ENCODE measurements at regions not wholly inside any gene's neighbourhood (a gene's known extent, or its start where the extent isn't known, plus 50 kb on each side); places are given as distances from the start of the nearest gene placed in this dataset.

DNA sequence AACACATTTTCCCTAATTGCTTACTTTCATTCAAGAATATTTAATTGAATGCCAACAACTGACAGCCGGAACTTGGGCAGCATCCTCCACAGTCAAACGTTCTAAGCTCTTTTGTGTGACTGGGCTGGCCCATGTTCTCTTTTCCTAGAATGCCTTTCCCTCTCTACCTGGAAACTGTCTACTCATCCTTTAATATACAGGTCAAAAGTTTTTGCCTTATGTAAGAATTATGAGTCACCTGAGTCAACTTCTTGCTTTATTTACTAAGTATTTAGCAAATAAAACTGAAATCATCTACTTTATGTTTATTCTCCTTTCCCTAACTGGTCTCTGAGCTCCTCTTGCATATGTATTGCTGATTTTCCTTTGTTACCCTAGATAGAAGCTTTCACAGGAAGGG, 172.2 kb downstream of the CHRM3 start:
- Mint-ChIP-seq H3K9me3 (no peaks in the 10 kb centered on the region), H3K36me3 (ENCODE audit: low read depth) (no peaks in the 10 kb centered on the region), H3K27me3 (no peaks in the 10 kb centered on the region), H3K27ac (no peak overlapping the region), H3K4me3 (no peak overlapping the region), H3K4me1 (no peaks in the 10 kb centered on the region)
- ChIA-PET CTCF (no interaction called here), POLR2A (no interaction called here)
- ATAC-seq (ENCODE audit: low read depth) (no peak), DNase-seq (no peak)
- TF ChIP-seq, protein P1, sequence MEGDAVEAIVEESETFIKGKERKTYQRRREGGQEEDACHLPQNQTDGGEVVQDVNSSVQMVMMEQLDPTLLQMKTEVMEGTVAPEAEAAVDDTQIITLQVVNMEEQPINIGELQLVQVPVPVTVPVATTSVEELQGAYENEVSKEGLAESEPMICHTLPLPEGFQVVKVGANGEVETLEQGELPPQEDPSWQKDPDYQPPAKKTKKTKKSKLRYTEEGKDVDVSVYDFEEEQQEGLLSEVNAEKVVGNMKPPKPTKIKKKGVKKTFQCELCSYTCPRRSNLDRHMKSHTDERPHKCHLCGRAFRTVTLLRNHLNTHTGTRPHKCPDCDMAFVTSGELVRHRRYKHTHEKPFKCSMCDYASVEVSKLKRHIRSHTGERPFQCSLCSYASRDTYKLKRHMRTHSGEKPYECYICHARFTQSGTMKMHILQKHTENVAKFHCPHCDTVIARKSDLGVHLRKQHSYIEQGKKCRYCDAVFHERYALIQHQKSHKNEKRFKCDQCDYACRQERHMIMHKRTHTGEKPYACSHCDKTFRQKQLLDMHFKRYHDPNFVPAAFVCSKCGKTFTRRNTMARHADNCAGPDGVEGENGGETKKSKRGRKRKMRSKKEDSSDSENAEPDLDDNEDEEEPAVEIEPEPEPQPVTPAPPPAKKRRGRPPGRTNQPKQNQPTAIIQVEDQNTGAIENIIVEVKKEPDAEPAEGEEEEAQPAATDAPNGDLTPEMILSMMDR (IDR thresholded peaks at IDR 0.05) = no peak
- intact Hi-C loops (cut with micrococcal nuclease) = no loop called here

DNA sequence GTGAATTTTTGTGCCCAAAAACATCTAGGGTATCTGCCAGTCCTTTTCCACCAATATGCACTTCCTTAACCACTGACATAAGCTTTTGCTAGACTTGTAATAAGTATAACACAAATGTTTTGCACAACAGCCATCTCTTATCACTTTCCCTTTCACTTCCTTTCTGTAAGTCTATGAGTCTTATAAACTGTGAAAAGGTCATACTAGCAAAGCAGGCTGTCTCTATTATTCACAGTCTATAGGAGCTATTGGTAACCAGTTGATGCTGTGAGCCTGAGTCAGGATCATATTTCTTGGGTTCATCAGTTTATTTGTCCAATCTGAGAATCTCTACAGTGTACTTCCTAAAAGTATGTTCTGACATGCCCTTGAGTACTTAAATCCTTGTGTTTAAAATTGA, 172.6 kb downstream of the CHRM3 start:
- intact Hi-C loops (cut with micrococcal nuclease) = no loop called here

DNA sequence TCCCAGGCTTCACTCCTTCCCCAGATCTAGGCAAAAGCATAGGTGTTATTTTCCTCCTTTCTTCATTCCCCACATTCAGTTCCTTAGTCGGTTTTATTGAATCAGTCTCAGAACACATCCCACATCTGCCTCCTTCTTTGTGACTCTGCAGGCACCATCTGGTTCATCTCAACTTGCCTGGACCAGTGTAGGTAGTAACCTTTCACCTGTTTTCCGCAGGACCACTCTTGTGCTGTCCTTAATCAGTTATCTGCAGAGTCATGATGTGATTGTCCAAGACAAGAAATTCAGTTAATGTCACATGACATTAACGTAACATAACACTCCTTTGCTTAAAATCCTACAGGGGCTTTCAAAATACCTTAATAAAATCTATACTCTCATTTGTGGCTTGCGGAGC, 174.6 kb downstream of the CHRM3 start:
- intact Hi-C loops (cut with micrococcal nuclease) = no loop called here
- TF ChIP-seq, protein P1 (IDR thresholded peaks at IDR 0.05) = no peak
- POLR2A ChIA-PET = no interaction called here
- Mint-ChIP-seq H3K4me3 (no peak overlapping the region), H3K27ac (no peak overlapping the region), H3K27me3 (no peaks in the 10 kb centered on the region), H3K4me1 (no peaks in the 10 kb centered on the region), H3K36me3 (ENCODE audit: low read depth) (no peaks in the 10 kb centered on the region), H3K9me3 (no peaks in the 10 kb centered on the region)
- ATAC-seq (ENCODE audit: low read depth) = no peak
- DNase-seq = no peak
- CTCF ChIA-PET = no interaction called here

More for the DNA sequence above, 172.6 kb downstream of the CHRM3 start:
- H3K27me3 Mint-ChIP-seq = no peaks in the 10 kb centered on the region
- no peak overlapping the region for H3K4me3 Mint-ChIP-seq
- H3K9me3 Mint-ChIP-seq = no peaks in the 10 kb centered on the region
- H3K4me1 Mint-ChIP-seq = no peaks in the 10 kb centered on the region
- no peak for ATAC-seq (ENCODE audit: low read depth)
- TF ChIP-seq, protein P1 (IDR thresholded peaks at IDR 0.05) = no peak
- no peaks in the 10 kb centered on the region for H3K36me3 Mint-ChIP-seq (ENCODE audit: low read depth)
- CTCF ChIA-PET = no interaction called here
- no peak for DNase-seq
- POLR2A ChIA-PET = no interaction called here
- H3K27ac Mint-ChIP-seq = no peak overlapping the region

DNA sequence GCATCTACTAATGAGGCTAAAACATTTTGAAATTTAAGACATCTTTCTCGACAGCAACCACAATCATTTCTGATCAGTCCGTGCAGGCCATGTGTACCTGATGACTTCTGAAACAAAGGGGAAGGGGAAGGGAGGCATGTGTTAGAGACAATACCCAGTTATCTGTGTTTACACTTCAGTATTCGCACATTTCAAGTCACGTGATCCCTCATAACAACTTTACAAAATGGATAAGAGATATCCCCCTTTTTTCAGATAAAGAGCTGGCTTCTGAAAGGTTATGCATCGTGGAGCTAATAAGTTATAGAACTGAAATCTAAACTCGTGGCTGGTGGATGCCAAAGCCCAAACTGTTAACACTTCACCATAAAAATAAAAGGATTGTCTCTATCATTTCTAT, 175.7 kb downstream of the CHRM3 start:
- DNase-seq (no peak), ATAC-seq (ENCODE audit: low read depth) (no peak)
- Mint-ChIP-seq H3K4me3 (no peak overlapping the region), H3K27me3 (no peaks in the 10 kb centered on the region), H3K27ac (no peak overlapping the region), H3K4me1 (no peaks in the 10 kb centered on the region), H3K9me3 (no peaks in the 10 kb centered on the region), H3K36me3 (ENCODE audit: low read depth) (no peaks in the 10 kb centered on the region)
- ChIA-PET POLR2A (no interaction called here), CTCF (no interaction called here)
- TF ChIP-seq, protein P1 (IDR thresholded peaks at IDR 0.05) = no peak
- intact Hi-C loops (cut with micrococcal nuclease) = no loop called here

DNA sequence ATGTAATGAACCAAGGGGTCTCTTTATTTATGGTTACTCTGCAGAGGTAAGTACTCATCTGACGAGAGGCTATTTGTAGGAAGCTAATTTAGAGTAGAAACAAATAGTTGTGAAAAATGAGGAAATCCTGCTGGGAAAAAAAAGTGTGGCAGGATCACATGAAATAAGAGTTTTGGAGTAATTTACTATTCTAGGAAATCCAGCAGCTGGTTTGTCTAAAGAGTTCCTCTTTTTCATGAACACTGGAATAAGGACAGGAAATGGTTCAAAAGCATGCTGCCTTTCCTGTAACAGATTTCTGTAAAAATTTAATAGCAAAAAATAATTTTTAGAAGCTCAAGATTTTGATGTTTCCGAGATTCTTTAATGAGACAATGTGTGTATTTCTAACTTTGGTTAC, 177.3 kb downstream of the CHRM3 start:
- Mint-ChIP-seq H3K36me3 (ENCODE audit: low read depth) (no peaks in the 10 kb centered on the region), H3K4me1 (no peaks in the 10 kb centered on the region), H3K4me3 (no peak overlapping the region), H3K27ac (no peak overlapping the region), H3K27me3 (no peaks in the 10 kb centered on the region), H3K9me3 (peaks cover 2% of the 10 kb centered on the region)
- TF ChIP-seq, protein P1 (IDR thresholded peaks at IDR 0.05) = no peak
- DNase-seq (no peak), ATAC-seq (ENCODE audit: low read depth) (no peak)
- intact Hi-C loops (cut with micrococcal nuclease) = no loop called here
- POLR2A ChIA-PET = no interaction called here
- CTCF ChIA-PET = no interaction called here

Data from activated B cell treated with CpG ODN at 0.5 μM for 24 hours (primary cell).